CD4-positive, alpha-beta T cell treated with Interleukin-1 beta for 1 hour (primary cell): ENCODE measurements at regions not wholly inside any gene's neighbourhood (a gene's known extent, or its start where the extent isn't known, plus 50 kb on each side); places are given as distances from the start of the nearest gene placed in this dataset.
"Not testable (repeated sequence)": the region's sequence is repeated elsewhere in the genome, so short reads cannot be mapped to it uniquely, and the experiment has no call there.

Experiments used
- DNase-seq, 2 donors: peaks; one replicate each; pipeline ENCODE4 v3.0.0-alpha.2; 2020 to 2022

- no peak for DNase-seq
These were observed 52.1 kb downstream of the CARTPT start for GRCh38 chr5:71771191-71771590.

GRCh38 chr5:71778678-71779276, 59.7 kb downstream of the CARTPT start:
- no peak for DNase-seq

- DNase-seq = no peak
These were observed 61.5 kb downstream of the CARTPT start for GRCh38 chr5:71780597-71780996.

- no peak for DNase-seq
These were observed 63.3 kb downstream of the CARTPT start for GRCh38 chr5:71782393-71782770.

GRCh38 chr5:71782771-71783770, 64.0 kb downstream of the CARTPT start:
- DNase-seq = peak; percentile 7 to 25

- no peak for DNase-seq
These were observed 64.8 kb downstream of the CARTPT start for GRCh38 chr5:71783891-71784290.

- DNase-seq = no peak
These were observed 67.4 kb downstream of the CARTPT start for GRCh38 chr5:71786337-71787055.

- DNase-seq = no peak
These were observed 69.7 kb downstream of the CARTPT start for GRCh38 chr5:71788794-71789193.

GRCh38 chr5:71789746-71790145, 70.7 kb downstream of the CARTPT start:
- DNase-seq = no peak

GRCh38 chr5:71790433-71790832, 71.4 kb downstream of the CARTPT start:
- no peak for DNase-seq

GRCh38 chr5:71792041-71792440, 73.0 kb downstream of the CARTPT start:
- not testable (repeated sequence) for DNase-seq

- no peak for DNase-seq
These were observed 75.1 kb downstream of the CARTPT start for GRCh38 chr5:71794061-71794695.

- DNase-seq = no peak
These were observed 83.6 kb downstream of the CARTPT start for GRCh38 chr5:71802673-71803072.

GRCh38 chr5:71806711-71807110, 87.6 kb downstream of the CARTPT start:
- DNase-seq = no peak

GRCh38 chr5:71807909-71808308, 88.8 kb downstream of the CARTPT start:
- DNase-seq = no peak

GRCh38 chr5:71809446-71809845, 90.4 kb downstream of the CARTPT start:
- no peak for DNase-seq

- no peak for DNase-seq
These were observed 90.9 kb downstream of the CARTPT start for GRCh38 chr5:71810023-71810422.

GRCh38 chr5:71810471-71811195, 91.6 kb downstream of the CARTPT start:
- DNase-seq = no peak

- DNase-seq = no peak
These were observed 92.7 kb downstream of the CARTPT start for GRCh38 chr5:71811779-71812178.

GRCh38 chr5:71816307-71816706, 97.2 kb downstream of the CARTPT start:
- DNase-seq = no peak

- DNase-seq = no peak
These were observed 98.8 kb downstream of the CARTPT start for GRCh38 chr5:71817891-71818290.

GRCh38 chr5:71821029-71821428, 102.0 kb downstream of the CARTPT start:
- no peak for DNase-seq
